Neural cell (in vitro differentiated cells): ENCODE measurements at regions not wholly inside any gene's neighbourhood (a gene's known extent, or its start where the extent isn't known, plus 50 kb on each side); places are given as distances from the start of the nearest gene placed in this dataset.

ENCODE experiments used
- EZH2 ChIP-seq: fragments of 200-600, 300-800 bp; shearing (Covaris generic), sonication (generic); IDR thresholded peaks from 2 replicates; pipeline ENCODE4 v1.6.1; 2014; ENCODE audit warnings: antibody characterized with exemption, low read length, borderline replicate concordance, mild to moderate bottlenecking; ENCODE audit not compliant: insufficient read depth, poor library complexity, severe bottlenecking
- MXI1 ChIP-seq: fragments of 450-650 bp; conservative IDR thresholded peaks from 2 replicates; pipeline ENCODE4 v1.6.1; 2014; ENCODE audit warnings: antibody characterized with exemption, mild to moderate bottlenecking; ENCODE audit not compliant: poor library complexity, severe bottlenecking
- RAD21 ChIP-seq: fragments of 450-650 bp; conservative IDR thresholded peaks from 2 replicates; pipeline ENCODE4 v1.6.1; 2014; ENCODE audit warnings: antibody characterized with exemption, mild to moderate bottlenecking, moderate library complexity

DNA sequence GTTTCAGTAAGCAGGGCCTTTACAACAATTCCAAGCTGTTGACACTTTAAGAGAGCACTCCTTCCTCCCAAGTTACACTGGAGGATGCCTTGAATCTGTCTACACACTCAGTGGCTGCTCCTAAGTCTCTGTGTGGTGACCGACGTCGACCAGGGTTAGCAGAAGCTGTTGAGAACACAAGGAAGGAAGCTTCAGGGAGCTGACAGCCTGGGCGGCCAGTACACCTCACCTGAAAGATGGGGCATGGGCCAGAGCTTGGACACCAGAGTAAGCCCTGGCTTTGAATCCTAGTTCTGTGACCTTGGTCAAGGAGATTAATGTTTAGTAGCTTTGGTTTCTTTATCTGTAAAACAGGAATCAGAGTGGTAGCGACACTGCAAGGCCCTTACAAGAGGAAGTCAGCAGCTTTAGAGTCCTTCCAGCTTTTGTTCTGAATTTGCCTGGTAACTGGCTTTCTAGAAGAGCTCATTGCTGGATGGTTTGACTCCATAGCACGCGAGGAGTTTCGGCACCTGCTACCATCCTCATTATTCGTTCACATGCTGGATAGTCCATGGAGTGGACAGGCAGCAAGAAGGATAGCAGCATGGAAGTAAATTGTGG is 214.2 kb downstream of the FGF9 start:
- TF ChIP-seq RAD21 (no peak), MXI1 (no peak), EZH2 (no peak)
